B cell (primary cell): ENCODE measurements at regions not wholly inside any gene's neighbourhood (a gene's known extent, or its start where the extent isn't known, plus 50 kb on each side); places are given as distances from the start of the nearest gene placed in this dataset.

ENCODE experiments used
- ATAC-seq: fragments of 200-7000 bp; cut with Tn5 transposase; one replicate; pipeline ENCODE4 v1.10.0; 2021; ENCODE audit warnings: low read depth, mild to moderate bottlenecking, moderate number of reproducible peaks, moderate library complexity
- CTCF ChIA-PET: fragments of 350-600 bp; sonication (Branson Sonifier 250); formaldehyde crosslinking; loops from one replicate; lab custom pipeline; 2021; ENCODE audit warnings: antibody characterized with exemption, inconsistent platforms; lab: Charles Lee
- POLR2A ChIA-PET: fragments of 350-600 bp; sonication (Branson Sonifier 250); formaldehyde crosslinking; loops from one replicate; lab custom pipeline; 2021; ENCODE audit warnings: antibody characterized with exemption; lab: Charles Lee
- DNase-seq: peaks from one replicate; pipeline ENCODE4 v3.0.0; 2013
- H2AFZ ChIP-seq: 2 replicates; pipeline ENCODE4 v1.6.1; 2012; ENCODE audit warnings: mild to moderate bottlenecking, low read depth, low read length; ENCODE audit not compliant: insufficient read depth, poor library complexity, severe bottlenecking
- H3K27ac ChIP-seq, 2 donors: 1 replicate in 1 of 2; 2 replicates in 1 of 2; pipeline ENCODE4 v1.5.1; 2012 to 2013; ENCODE audit warnings: low read length in 2 of 2, mild to moderate bottlenecking in 2 of 2, moderate library complexity in 1 of 2
- H3K27me3 ChIP-seq, 4 experiments: fragments of 200-600 bp in 1 of 4; sonication (generic) in 1 of 4; replicated peaks in 1 of 4; 1 replicate in 2 of 4; 2 replicates in 2 of 4; pipeline versions ENCODE4 v1.6.1 to v1.7.0; 2013 to 2016; ENCODE audit warnings: low read length in 3 of 4, mild to moderate bottlenecking in 2 of 4, mixed read lengths in 1 of 4, moderate library complexity in 1 of 4; ENCODE audit not compliant: insufficient read depth in 4 of 4, control insufficient read depth in 3 of 4; ENCODE audit errors: control extremely low read depth in 1 of 4
- H3K36me3 ChIP-seq, 2 experiments: replicated peaks in 1 of 2; 1 replicate in 1 of 2; 2 replicates in 1 of 2; pipeline versions ENCODE4 v1.6.1 to v1.7.1; 2013; ENCODE audit warnings: low read length in 1 of 2; ENCODE audit not compliant: insufficient read depth in 2 of 2, control insufficient read depth in 1 of 2; ENCODE audit errors: control extremely low read depth in 1 of 2, extremely low read depth in 1 of 2
- H3K4me1 ChIP-seq, 2 donors: fragments of 200-600 bp in 1 of 2; sonication (generic) in 1 of 2; 1 replicate in 1 of 2; 2 replicates in 1 of 2; pipeline versions ENCODE4 v1.5.1 to v1.6.1; 2013 to 2017; ENCODE audit warnings: low read length in 2 of 2; ENCODE audit not compliant: control insufficient read depth in 2 of 2, insufficient read depth in 2 of 2
- H3K4me2 ChIP-seq: replicated peaks from 2 replicates; pipeline ENCODE3; 2012; ENCODE audit warnings: mild to moderate bottlenecking, low read depth, low read length; ENCODE audit not compliant: poor library complexity, severe bottlenecking
- H3K4me3 ChIP-seq, 5 experiments: fragments of 200-600 bp in 1 of 5; sonication (generic) in 1 of 5; 1 replicate in 3 of 5; 2 replicates in 2 of 5; pipeline versions ENCODE4 v1.5.1 to v1.7.0; 2011 to 2016; ENCODE audit warnings: low read length in 4 of 5, mild to moderate bottlenecking in 4 of 5, low read depth in 2 of 5, control low read depth in 1 of 5, moderate library complexity in 1 of 5; ENCODE audit not compliant: insufficient read depth in 1 of 5; ENCODE audit errors: control extremely low read depth in 1 of 5, extremely low read depth in 1 of 5
- H3K79me2 ChIP-seq: fragments of 200-600 bp; sonication (generic); one replicate; pipeline ENCODE4 v1.6.0; 2016; ENCODE audit warnings: low read length; ENCODE audit not compliant: control insufficient read depth, insufficient read depth
- H3K9ac ChIP-seq: fragments of 200-600 bp; sonication (generic); 2 replicates; pipeline ENCODE4 v1.6.1; 2017; ENCODE audit warnings: mild to moderate bottlenecking, low read length, moderate library complexity
- H3K9me3 ChIP-seq, 3 donors: one replicate each; pipeline versions ENCODE4 v1.6.1 to v1.7.1; 2013; ENCODE audit warnings: low read length in 2 of 3; ENCODE audit not compliant: control insufficient read depth in 2 of 3, insufficient read depth in 1 of 3; ENCODE audit errors: control extremely low read depth in 1 of 3
- H4K20me1 ChIP-seq: 2 replicates; pipeline ENCODE4 v1.6.0; 2012; ENCODE audit warnings: mild to moderate bottlenecking, low read length; ENCODE audit not compliant: insufficient read depth, control insufficient read depth, poor library complexity, severe bottlenecking
- H3K27ac Mint-ChIP-seq: one replicate; pipeline ENCODE4 v1.8.0; 2021; ENCODE audit warnings: mixed read lengths
- H3K27me3 Mint-ChIP-seq: one replicate; pipeline ENCODE4 v1.8.0; 2021; ENCODE audit warnings: mixed read lengths
- H3K4me1 Mint-ChIP-seq: one replicate; pipeline ENCODE4 v1.8.0; 2021; ENCODE audit warnings: mixed read lengths
- H3K4me3 Mint-ChIP-seq: one replicate; pipeline ENCODE4 v1.8.0; 2021; ENCODE audit warnings: mixed read lengths
- H3K9me3 Mint-ChIP-seq: one replicate; pipeline ENCODE4 v1.8.0; 2022; ENCODE audit warnings: mixed read lengths; ENCODE audit not compliant: insufficient read depth
- CTCF ChIP-seq: fragments of 200-600 bp; IDR thresholded peaks from one replicate; pipeline ENCODE4 v1.8.0; 2022; ENCODE audit warnings: antibody characterized with exemption, mild to moderate bottlenecking
- EZH2 ChIP-seq: IDR thresholded peaks from 2 replicates; pipeline ENCODE4 v1.6.1; 2012; ENCODE audit warnings: borderline replicate concordance, low read depth, mild to moderate bottlenecking, moderate library complexity, low read length; ENCODE audit not compliant: insufficient read depth, poor library complexity, severe bottlenecking
- WGBS: methylation state at CpG from one replicate; pipeline ENCODE4 v1.1.5; 2013; ENCODE audit warnings: missing lambda C conversion rate; ENCODE audit not compliant: insufficient coverage; 5-methylcytosine and 5-hydroxymethylcytosine counted together
- intact Hi-C: fragments of 100-400 bp; cut with micrococcal nuclease; formaldehyde crosslinking; loops from one replicate; pipeline ENCODE4 v1.10.0; 2022

DNA sequence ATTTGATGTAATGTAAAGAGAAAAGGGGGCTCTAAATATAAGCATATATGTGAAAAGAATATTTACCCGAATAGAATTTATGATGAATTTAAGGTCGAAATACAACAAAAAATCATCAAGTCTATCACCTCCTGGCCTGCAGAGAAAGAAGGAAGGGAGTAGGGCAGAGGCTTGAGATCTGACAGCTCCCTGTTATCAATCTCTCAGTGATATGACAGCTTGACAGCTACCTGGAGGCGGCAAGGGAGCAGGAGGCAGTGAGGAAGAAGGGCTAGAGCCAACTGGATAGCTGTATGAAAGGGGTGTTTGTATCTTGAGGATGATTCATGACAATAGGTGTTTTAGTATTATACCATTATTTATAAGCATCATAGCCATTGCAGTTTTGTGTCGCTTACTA is 299.8 kb upstream of the DNAJC19 start:
- H3K27me3 ChIP-seq = no peaks in the 10 kb centered on the region

DNA sequence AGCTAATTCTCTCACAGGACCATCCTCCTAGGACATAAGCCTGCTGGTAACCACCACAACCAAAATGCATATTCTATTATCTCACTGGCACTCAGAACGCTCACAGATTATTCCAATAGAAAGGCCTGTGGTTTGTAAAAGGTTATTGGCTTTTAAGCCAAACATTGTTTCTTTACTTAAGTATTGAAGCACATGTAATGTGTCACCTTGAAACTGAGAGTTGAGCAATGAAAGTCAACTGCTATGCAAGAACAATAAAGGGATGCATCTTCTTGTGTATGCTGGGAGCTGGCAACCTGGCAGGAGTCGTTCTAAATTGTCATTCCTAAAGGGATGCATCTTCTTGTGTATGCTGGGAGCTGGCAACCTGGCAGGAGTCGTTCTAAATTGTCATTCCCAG is 298.6 kb upstream of the DNAJC19 start:
- DNase-seq (no peak), ATAC-seq (no peak)
- Histone ChIP-seq H3K79me2 (no peaks in the 10 kb centered on the region), H3K9me3 (no peaks in the 10 kb centered on the region), H3K36me3 (no peaks in the 10 kb centered on the region), H3K4me2 (no peak overlapping the region), H3K4me3 (no peak overlapping the region), H3K27ac (no peak overlapping the region), H4K20me1 (no peaks in the 10 kb centered on the region), H3K9ac (no peak overlapping the region), H3K4me1 (no peaks in the 10 kb centered on the region), H2AFZ (no peak overlapping the region), H3K27me3 (no peaks in the 10 kb centered on the region)
- intact Hi-C loops = no loop called here
- ChIA-PET CTCF (no interaction called here), POLR2A (no interaction called here)
- H3K4me3 Mint-ChIP-seq = no peak overlapping the region
- H3K9me3 Mint-ChIP-seq = no peaks in the 10 kb centered on the region
- no peaks in the 10 kb centered on the region for H3K4me1 Mint-ChIP-seq
- no CpG with 5 or more reads among the region's 3 CpGs for WGBS
- no peaks in the 10 kb centered on the region for H3K27me3 Mint-ChIP-seq
- H3K27ac Mint-ChIP-seq = no peak overlapping the region
- TF ChIP-seq CTCF = no peak
- TF ChIP-seq EZH2 = no peak

More for the DNA sequence above, 299.8 kb upstream of the DNAJC19 start:
- no peak overlapping the region for H3K27ac Mint-ChIP-seq
- ATAC-seq = no peak
- no peaks in the 10 kb centered on the region for H3K9me3 Mint-ChIP-seq
- no peaks in the 10 kb centered on the region for H3K27me3 Mint-ChIP-seq
- ChIA-PET CTCF (no interaction called here), POLR2A (no interaction called here)
- WGBS = no CpG with 5 or more reads among the region's 4 CpGs
- Histone ChIP-seq H3K27ac (no peak overlapping the region), H3K9me3 (no peaks in the 10 kb centered on the region), H3K4me2 (no peak overlapping the region), H2AFZ (no peak overlapping the region), H3K9ac (no peak overlapping the region), H3K36me3 (no peaks in the 10 kb centered on the region), H3K4me1 (no peaks in the 10 kb centered on the region), H3K4me3 (no peak overlapping the region), H4K20me1 (no peaks in the 10 kb centered on the region), H3K79me2 (no peaks in the 10 kb centered on the region)
- H3K4me3 Mint-ChIP-seq = no peak overlapping the region
- no peak for TF ChIP-seq EZH2
- H3K4me1 Mint-ChIP-seq = no peaks in the 10 kb centered on the region
- intact Hi-C loops = no loop called here
- DNase-seq = no peak
